HG02798 (cell line): ENCODE measurements at regions not wholly inside any gene's neighbourhood (a gene's known extent, or its start where the extent isn't known, plus 50 kb on each side); places are given as distances from the start of the nearest gene placed in this dataset.

ENCODE experiments used
- ATAC-seq: cut with Tn5 transposase; IDR thresholded peaks from one replicate; pipeline ENCODE4 v1.9.1; 2021; ENCODE audit warnings: mild to moderate bottlenecking; ENCODE audit not compliant: unreplicated experiment, poor library complexity

DNA sequence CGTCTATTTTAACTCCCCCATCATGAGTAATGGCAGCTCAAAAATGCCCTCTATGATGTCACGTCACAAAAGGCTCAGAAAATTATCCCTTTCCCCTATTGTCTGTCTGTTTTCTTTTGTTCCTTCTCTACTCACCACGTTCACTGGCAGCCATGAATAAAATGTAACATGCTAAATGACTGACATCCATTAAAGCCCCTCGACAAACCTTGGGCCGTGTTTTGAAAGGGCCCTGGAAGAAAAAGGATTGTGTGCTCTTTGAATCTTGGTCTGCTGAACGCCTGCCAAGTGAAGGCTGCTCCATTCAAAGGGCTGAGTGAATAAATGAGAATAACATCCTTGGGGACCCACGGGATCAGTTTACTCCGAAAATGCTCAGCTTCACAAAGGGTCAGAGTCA is 118.7 kb downstream of the RPS12 start:
- no peak for ATAC-seq

DNA sequence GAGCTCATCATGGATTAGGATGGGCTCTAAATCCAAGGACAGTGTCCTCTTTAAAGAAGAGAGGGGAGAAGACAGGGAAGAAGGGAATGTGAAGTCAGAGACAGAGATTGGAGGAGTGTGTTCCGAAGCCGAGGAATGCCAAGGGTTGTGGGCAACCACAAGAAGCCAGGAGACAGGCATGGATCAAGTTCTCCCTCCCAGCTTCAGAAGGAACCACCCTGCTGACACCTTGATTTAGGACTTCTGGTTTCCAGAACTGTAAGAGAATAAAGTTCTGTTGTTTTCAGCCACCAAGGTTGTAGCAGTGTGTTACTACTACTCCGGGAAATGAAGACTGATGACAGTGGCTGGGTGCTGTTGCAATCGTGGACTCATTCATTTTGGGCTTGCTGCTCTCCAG is 120.1 kb downstream of the RPS12 start:
- no peak for ATAC-seq

DNA sequence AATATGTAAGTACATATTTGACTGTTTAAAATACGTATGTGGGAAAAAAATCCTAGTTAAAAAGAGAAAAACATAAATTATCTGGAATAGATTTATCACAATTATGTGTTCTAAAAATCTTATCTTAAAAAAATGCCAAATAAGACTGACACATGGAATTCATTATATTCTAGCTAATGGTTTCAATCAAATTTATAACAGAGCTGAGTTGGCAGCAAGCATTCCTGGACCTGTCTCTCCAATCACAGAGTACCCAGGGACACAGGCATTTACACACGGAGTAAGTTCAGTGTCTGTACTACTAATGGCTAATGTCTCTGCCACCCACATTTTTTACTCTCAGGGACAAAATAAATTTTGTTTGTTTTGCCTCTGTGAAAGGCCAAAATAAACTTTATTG is 122.3 kb downstream of the RPS12 start:
- no peak for ATAC-seq

- ATAC-seq: no peak
These were observed 123.1 kb downstream of the RPS12 start for GRCh38 chr6:132937466-132937906.

DNA sequence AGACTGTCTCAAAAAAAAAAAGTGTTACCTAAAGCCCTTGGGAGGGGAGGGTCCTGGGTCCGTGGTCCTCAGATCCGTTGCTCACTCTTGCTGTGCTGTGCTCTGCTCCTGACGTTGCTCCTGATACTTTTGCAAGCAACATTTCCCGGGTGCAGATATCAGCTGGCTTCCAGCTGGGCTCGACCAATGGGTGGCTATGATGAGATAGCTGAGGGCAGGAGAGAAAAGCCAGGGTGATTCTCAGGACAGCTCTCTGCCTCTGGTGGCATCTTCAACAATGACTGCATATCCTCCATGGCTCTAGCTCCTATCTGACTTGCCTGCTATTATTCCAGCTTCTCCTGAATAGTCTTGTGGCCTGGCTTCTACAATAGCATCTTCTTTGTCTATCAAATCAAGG is 134.5 kb downstream of the RPS12 start:
- ATAC-seq: no peak

- no peak for ATAC-seq
These were observed 136.2 kb downstream of the RPS12 start for GRCh38 chr6:132950566-132950965.

GRCh38 chr6:132952031-132952867 is 137.9 kb downstream of the RPS12 start:
- no peak for ATAC-seq

- no peak for ATAC-seq
These were observed 138.6 kb downstream of the RPS12 start for GRCh38 chr6:132952986-132953385.

DNA sequence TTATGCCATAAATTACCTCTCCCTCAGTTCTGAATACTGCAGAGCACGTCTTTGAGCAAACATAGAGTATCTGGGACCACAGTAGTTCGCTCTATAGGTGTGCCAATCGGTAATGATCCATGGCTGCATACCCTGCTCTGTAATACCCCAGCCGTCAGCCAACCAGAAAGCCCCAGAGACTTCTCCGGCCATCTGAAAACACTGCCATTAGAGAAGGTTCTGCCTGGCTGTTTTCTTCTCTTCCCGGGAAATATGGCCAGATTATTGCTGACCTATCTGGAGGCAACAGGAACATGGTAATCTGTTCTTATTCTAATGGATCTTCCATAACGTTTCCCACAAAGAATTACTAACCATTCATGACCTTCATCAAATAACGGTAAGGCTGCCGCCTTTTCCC is 139.9 kb downstream of the RPS12 start:
- ATAC-seq: no peak

DNA sequence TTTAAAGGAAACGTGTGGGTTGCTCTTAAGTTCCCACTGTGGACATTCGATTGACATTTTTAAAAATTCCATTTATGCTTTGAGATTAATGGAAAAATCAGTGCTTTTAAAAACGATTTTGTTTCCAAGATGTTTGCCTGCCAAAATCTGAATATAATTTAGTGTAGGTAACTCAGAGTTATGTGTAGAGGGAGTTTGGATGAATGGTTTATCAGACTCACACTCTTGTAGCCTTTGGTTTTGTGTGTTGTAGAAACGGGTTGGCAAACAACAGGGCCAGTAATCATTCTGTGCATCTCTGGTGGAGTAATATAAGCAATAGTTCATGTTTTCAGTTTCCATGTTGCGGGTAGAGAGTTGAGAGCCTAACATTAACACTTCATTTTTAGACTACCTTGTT is 140.6 kb downstream of the RPS12 start:
- ATAC-seq: no peak

- ATAC-seq: no peak
These were observed 145.4 kb downstream of the RPS12 start for GRCh38 chr6:132959639-132960326.

GRCh38 chr6:132960720-132961119 is 146.4 kb downstream of the RPS12 start:
- ATAC-seq: no peak

GRCh38 chr6:132961122-132961521 is 146.8 kb downstream of the RPS12 start:
- no peak for ATAC-seq

DNA sequence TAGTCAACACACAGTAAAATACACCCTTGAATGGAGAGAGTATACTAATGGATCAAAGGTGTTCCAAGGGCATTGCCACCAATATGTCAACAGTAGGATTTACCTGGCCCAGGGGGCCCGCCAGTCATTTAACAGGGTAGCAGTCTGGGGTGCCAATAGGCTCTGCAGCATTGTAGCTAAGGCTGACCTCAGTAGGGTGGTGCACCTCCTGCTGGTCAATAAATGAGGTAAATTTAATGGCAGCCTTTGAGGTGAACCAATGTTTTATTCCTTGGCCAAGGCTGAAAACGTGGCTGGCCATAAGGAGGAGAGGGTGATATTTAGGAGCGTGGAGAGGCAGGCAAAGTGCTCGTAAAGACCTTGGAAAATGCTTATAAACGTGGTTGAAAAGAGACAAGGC is 147.2 kb downstream of the RPS12 start:
- ATAC-seq: no peak

DNA sequence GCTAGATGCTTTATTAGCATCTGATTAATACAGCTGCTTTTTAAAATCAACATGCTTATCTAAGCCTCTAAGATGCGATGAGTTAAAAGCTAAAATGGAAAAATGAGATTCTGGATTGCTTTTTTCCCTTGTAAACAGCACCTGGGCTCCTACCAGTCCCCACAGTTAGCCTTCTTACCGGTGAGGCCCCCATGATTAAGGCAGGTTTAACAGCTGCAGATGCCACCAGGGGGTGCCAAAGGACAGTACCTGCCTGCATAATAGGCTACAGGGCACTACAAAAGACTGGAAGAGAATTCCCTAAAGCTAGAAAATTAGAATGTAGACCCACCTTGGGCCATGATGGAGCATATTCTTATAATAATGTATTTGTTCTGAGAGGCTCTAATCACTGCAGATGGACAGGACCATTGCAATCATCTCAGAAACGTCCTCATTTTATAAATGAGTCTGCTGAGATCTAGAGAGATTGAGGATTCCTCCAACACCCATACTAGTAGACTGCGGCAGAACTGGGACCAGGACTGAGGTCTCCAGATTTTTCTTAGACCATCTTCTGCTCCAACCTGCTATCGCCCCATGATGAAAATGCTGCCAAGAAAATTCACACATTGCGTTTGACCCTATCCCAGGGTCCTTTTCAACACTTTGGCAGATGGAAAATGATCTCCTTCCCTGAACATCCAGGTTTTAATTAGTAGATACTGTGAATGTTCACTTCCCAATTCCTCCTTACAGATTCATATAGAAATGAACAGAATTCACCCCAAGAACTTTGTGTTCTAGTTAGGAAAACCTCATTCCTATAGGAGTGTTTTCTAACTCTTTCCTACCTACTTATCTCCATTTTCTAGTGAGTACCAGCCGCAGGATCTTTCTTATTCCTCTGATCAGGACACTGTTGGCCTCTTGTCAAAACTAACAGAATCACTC is 148.8 kb downstream of the RPS12 start:
- ATAC-seq: peak; percentile 95

DNA sequence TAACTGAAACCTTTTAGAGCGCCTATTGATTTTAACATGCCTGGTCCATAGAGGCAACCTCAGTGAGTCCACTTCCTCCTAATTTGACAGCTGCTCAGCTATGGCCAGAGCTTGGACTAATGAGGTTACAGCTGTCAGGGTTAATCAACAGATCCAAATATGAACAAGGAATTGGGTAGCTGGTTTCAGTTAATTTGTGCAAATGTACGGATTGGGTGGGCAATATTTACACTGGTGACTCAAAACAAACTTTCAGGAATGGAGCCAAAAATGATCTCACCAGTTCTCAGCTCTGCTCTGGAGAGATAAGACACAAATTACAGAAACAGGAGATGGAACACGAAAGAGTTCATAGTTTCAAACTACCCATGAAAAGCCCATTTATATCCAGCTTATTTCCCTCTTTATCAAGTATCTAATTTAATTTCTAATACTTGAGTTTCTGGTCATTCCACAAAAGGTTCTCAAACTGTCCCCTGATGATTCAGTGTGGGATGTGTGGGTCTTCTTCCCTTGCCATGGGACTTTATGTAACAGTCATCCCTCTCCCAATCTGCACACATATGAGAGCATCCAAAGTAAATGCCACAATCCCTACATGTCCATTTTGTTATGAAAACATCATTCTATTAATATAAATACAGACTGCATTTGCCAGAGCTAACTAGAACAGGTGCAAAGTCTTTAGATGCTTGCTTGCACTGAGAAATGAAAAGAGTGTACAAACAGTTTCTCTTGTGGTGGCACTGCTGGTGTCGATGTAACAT is 149.9 kb downstream of the RPS12 start:
- no peak for ATAC-seq

GRCh38 chr6:132964868-132965382 is 150.6 kb downstream of the RPS12 start:
- ATAC-seq: no peak

DNA sequence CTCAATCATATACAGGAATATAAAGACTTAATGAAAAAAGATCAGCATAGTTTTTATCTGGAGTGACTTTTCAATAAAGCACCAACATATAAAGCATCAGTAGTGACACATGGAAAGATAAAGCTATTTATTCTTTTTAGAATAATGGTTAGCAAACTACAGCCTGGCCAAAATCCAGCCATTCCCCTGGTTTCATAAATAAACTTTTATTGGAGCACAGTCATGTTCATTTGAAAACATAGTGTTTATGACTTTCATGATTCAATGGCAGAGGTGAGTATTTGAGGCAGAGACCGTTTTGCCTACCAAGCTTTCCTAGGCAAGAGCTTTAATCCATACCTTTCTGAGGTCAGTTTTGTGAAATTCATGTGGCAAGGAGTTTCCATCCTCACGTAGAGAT is 153.5 kb downstream of the RPS12 start:
- ATAC-seq: no peak

DNA sequence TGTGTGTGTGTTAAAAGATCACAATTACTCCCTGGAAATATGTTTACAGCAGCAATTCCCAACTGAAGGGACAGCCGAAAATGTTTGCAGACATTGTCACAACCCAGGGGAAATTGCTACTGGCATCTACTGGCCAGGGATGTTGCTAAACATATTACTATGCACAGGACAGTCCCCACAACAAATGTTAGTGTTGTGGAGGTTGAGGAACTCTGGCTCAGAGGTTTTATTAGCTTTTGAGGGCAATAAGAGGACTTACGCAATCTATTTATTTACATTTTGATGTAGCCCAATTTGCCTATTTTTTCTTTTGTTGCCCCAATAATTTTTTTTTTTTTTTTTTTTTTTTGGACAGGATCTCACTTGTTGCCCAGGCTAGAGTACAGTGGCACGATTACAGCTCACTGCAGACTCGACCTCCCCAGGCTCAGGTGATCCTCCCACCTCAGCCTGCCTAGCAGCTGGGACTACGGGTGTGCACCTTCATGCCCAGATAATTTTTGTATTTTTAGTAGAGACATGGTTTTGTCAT is 154.1 kb downstream of the RPS12 start:
- ATAC-seq: no peak

GRCh38 chr6:132969196-132969595 is 154.8 kb downstream of the RPS12 start:
- ATAC-seq: no peak
